ENCODE measurements at regions not wholly inside any gene's neighbourhood (a gene's known extent, or its start where the extent isn't known, plus 50 kb on each side); places are given as distances from the start of the nearest gene placed in this dataset.

DNA sequence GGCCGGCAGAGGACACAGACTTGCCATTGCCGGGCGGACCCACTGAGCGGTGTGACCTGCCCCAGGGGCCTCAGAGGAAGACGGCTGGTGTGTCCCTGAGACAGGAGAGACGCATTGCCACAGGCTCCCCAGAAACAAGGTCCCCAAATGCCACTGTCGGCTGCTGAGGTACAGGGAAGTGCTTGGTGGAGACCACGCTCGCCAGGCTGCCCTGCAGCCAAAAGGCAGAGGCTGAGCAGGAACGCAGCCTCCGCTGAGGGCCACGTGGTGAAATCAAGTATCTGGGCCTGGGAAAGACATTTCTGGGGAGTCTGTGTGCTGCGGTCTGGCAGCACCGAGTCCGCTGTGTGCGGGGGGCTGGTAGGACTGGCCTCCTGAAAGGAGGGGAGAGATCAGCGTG, 794.9 kb downstream of the BRD1 start:
- Histone ChIP-seq H3K4me3 (no peak overlapping the region), H3K9me3 (no peaks in the 10 kb centered on the region), H3K27ac (no peak overlapping the region), H3K27me3 (no peaks in the 10 kb centered on the region), H3K4me1 (no peaks in the 10 kb centered on the region), H3K36me3 (no peaks in the 10 kb centered on the region)
- TF ChIP-seq POLR2A (IDR thresholded peaks at IDR 0.05) (no peak), EP300 (IDR thresholded peaks at IDR 0.05) (no peak)
- TF ChIP-seq, protein P1, sequence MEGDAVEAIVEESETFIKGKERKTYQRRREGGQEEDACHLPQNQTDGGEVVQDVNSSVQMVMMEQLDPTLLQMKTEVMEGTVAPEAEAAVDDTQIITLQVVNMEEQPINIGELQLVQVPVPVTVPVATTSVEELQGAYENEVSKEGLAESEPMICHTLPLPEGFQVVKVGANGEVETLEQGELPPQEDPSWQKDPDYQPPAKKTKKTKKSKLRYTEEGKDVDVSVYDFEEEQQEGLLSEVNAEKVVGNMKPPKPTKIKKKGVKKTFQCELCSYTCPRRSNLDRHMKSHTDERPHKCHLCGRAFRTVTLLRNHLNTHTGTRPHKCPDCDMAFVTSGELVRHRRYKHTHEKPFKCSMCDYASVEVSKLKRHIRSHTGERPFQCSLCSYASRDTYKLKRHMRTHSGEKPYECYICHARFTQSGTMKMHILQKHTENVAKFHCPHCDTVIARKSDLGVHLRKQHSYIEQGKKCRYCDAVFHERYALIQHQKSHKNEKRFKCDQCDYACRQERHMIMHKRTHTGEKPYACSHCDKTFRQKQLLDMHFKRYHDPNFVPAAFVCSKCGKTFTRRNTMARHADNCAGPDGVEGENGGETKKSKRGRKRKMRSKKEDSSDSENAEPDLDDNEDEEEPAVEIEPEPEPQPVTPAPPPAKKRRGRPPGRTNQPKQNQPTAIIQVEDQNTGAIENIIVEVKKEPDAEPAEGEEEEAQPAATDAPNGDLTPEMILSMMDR (IDR thresholded peaks at IDR 0.05): no peak
- no peak for DNase-seq (ENCODE audit: low spot score in 2 of 2)
- WGBS, 2 donors: 80 to 84% methylated on average over 17 of the region's 17 CpGs

DNA sequence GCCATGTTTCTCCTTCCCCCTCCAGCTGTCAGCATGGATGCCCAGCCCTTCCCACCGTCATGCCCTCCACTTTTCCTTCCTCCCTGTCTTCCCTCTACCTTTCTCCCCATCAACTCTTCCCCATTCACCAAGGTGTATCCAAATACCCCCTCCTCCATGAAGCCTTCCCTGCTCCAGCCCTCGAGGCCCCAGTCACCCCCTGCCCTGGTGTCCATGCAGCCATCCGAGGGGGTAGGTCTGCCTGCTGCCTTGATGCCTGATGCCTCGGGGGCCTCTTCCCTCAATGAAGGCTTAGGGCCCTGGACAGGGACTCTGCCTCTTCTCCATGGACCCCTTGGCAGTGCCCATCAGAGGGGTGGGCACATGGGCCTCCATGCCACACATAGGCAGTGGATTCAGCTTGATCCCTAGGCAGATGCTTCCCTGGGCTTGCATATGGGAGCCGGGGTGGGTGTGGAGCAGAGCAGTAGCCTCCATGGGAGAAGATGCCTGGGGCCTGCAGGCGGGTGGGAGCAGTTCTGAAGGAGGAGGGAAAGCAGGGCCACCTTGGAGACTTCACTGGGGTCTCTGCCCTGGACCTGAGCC, 795.8 kb downstream of the BRD1 start:
- H3K4me1 ChIP-seq: no peaks in the 10 kb centered on the region
- no peaks in the 10 kb centered on the region for H3K36me3 ChIP-seq
- WGBS, 2 donors: 59 to 85% methylated on average over 6 of the region's 6 CpGs
- H3K27me3 ChIP-seq: no peaks in the 10 kb centered on the region
- no peaks in the 10 kb centered on the region for H3K9me3 ChIP-seq
- TF ChIP-seq, protein P1 (IDR thresholded peaks at IDR 0.05): no peak
- no peak overlapping the region for H3K4me3 ChIP-seq
- DNase-seq (ENCODE audit: low spot score in 2 of 2): no peak
- no peak overlapping the region for H3K27ac ChIP-seq

DNA sequence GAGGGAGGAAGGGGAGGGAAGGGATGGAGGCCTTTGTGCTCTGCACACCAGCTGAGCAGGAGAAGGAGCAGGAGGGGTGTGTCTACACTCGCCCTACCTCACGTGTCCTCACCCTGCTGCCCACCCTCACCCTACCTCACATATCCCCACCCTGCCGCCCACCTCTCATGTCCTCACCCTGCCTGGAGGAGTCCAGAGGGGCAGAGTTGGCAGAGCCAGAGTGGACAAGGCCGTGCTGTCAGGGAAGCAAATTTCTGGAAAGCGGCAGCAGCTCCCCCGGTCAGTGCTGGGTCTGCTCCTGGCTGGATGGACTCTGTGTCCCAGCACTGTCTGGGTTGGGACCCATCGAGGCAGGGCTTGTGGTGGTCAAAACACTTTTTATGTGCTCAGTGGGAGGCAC, 799.6 kb downstream of the BRD1 start:
- Histone ChIP-seq H3K9me3 (no peaks in the 10 kb centered on the region), H3K27me3 (no peaks in the 10 kb centered on the region), H3K27ac (no peak overlapping the region), H3K4me1 (no peaks in the 10 kb centered on the region), H3K4me3 (no peak overlapping the region), H3K36me3 (no peaks in the 10 kb centered on the region)
- WGBS, 2 donors: 77 to 91% methylated on average over 7 of the region's 7 CpGs
- TF ChIP-seq, protein P1 (IDR thresholded peaks at IDR 0.05): no peak
- no peak for TF ChIP-seq POLR2A (IDR thresholded peaks at IDR 0.05)
- DNase-seq (ENCODE audit: low spot score in 2 of 2): no peak

DNA sequence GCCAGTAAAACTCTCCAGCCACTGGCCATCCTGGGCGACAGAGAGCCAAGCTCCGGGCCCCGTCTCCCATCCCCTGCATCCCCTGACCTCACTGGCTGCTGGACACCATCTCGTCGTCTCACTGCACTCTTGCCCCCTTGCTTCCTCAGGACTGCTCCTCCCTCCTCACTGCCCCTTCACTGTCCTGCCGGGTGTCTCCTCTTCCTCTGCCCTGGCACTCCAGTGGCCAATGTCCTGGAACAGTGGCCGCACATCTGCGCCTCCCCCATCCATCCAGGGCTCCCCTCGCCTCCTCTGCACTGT, 800.4 kb downstream of the BRD1 start:
- TF ChIP-seq, protein P1 (IDR thresholded peaks at IDR 0.05): no peak
- no peak for TF ChIP-seq EP300 (IDR thresholded peaks at IDR 0.05)
- no peak for TF ChIP-seq POLR2A (IDR thresholded peaks at IDR 0.05)
- no peaks in the 10 kb centered on the region for H3K9me3 ChIP-seq
- no peak for DNase-seq (ENCODE audit: low spot score in 2 of 2)
- no peak overlapping the region for H3K4me3 ChIP-seq
- H3K36me3 ChIP-seq: no peaks in the 10 kb centered on the region
- WGBS, 2 donors: 76 to 80% methylated on average over 9 of the region's 9 CpGs
- no peaks in the 10 kb centered on the region for H3K27me3 ChIP-seq
- no peaks in the 10 kb centered on the region for H3K4me1 ChIP-seq
- H3K27ac ChIP-seq: no peak overlapping the region

DNA sequence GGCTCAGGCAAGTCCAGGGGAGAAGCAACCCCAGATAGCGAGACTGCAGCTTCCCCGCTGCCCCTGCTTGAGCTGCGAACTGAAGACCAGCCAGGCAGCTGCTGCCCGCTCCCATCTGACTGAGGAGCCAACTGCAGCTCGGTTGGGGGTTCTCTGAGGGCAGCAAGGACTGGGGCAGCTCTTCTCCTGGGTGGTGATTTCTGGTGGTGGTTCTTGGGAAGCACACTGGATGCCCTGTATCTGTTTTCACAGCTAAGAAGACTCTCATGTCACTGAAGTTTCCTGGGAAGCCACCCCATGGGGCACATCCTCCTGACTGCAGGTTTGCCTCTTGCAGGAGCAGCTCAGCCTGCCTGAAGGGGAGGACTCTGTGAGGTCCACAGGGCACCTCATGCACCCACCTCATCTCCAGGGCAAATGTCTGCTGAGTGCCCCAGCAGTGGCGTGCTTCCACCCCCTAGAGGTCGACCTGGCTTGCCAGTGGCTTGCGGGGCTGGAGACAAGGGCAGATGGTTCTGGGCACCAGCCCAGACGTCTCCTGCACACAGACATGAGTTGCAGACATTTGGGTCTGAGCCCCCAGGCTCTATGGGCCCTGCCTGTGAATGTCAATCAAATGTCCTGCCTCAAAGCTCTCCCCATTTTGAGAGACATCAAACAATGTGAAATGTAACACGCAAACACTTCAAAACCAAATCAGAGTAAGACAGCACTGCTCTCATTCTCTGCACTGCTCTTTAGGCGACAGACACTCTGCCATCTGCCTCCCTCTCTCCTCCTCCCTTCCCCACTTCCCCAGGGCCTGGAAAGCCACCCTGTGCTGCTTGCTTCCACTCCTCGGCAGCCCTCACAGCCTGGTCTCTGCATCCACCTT, 800.9 kb downstream of the BRD1 start:
- H3K4me1 ChIP-seq: no peaks in the 10 kb centered on the region
- no peak for TF ChIP-seq POLR2A (IDR thresholded peaks at IDR 0.05)
- TF ChIP-seq, protein P1 (IDR thresholded peaks at IDR 0.05): peak in 4 of 5 experiments; percentile 5 to 33 (median 21)
- H3K27me3 ChIP-seq: no peaks in the 10 kb centered on the region
- no peak overlapping the region for H3K4me3 ChIP-seq
- H3K36me3 ChIP-seq: no peaks in the 10 kb centered on the region
- DNase-seq (ENCODE audit: low spot score in 2 of 2): no peak
- no peak overlapping the region for H3K27ac ChIP-seq
- no peaks in the 10 kb centered on the region for H3K9me3 ChIP-seq
- WGBS, 2 donors: 58 to 86% methylated on average over 8 to 12 of the region's 12 CpGs

All from tibial nerve (tissue), 4 donors.